ENCODE measurements at regions not wholly inside any gene's neighbourhood (a gene's known extent, or its start where the extent isn't known, plus 50 kb on each side); places are given as distances from the start of the nearest gene placed in this dataset.

- ATAC-seq = no peak
- intact Hi-C loops (cut with DNase I) = no loop called here
- DNase-seq (ENCODE audit: missing footprints) = no peak
Measured at GRCh38 chr6:134698228-134698627, 251.7 kb downstream of the ALDH8A1 start.

GRCh38 chr6:134692008-134692407 lies 257.9 kb downstream of the ALDH8A1 start:
- intact Hi-C loops (cut with DNase I) = loop anchor here (5.0 kb wide), 1 partner anchor 105 kb away; no protein-coding TSS in a partner anchor
- DNase-seq (ENCODE audit: missing footprints) (no peak), ATAC-seq (no peak)

GRCh38 chr6:134691180-134691579 lies 258.7 kb downstream of the ALDH8A1 start:
- intact Hi-C loops (cut with DNase I) = loop anchor here (5.0 kb wide), 1 partner anchor 106 kb away; no protein-coding TSS in a partner anchor
- no peak for ATAC-seq
- DNase-seq (ENCODE audit: missing footprints) = no peak

- intact Hi-C loops (cut with DNase I) = loop anchor here (5.0 kb wide), 1 partner anchor 107 kb away; no protein-coding TSS in a partner anchor
- no peak for ATAC-seq
- no peak for DNase-seq (ENCODE audit: missing footprints)
Measured at GRCh38 chr6:134690048-134690447, 259.9 kb downstream of the ALDH8A1 start.

DNA sequence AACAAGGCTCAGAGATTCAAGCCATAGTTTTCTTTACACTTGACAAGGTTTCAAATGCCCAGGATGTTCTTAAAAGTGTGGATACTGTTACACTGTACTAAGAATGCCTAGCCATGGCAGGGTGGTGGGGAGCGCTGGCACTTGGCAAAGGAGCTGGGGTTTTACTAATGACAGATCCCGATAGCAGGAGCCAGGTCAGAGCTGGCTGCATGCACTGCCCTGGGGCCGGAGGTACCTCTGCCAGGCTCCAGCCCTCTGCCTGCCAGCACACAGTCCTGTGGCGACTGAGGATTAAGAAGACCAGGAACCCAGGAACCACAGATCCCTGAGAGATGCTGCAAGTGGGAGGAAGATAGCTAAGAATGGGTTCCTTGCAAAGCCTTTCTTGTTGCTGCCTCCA lies 260.3 kb downstream of the ALDH8A1 start:
- peak; percentile 93 for ATAC-seq
- peak; percentile 76 for DNase-seq (ENCODE audit: missing footprints)
- intact Hi-C loops (cut with DNase I) = loop anchor here (5.0 kb wide), 1 partner anchor 108 kb away; no protein-coding TSS in a partner anchor

GRCh38 chr6:134689177-134689576 lies 260.7 kb downstream of the ALDH8A1 start:
- intact Hi-C loops (cut with DNase I) = no loop called here
- DNase-seq (ENCODE audit: missing footprints) = no peak

GRCh38 chr6:134686071-134686470 lies 263.8 kb downstream of the ALDH8A1 start:
- ATAC-seq (no peak), DNase-seq (ENCODE audit: missing footprints) (no peak)
- intact Hi-C loops (cut with DNase I) = no loop called here

More at GRCh38 chr6:134689177-134689576, 260.7 kb downstream of the ALDH8A1 start:
- ATAC-seq = peak; percentile 86

- intact Hi-C loops (cut with DNase I) = no loop called here
- DNase-seq (ENCODE audit: missing footprints) (no peak), ATAC-seq (no peak)
Measured at GRCh38 chr6:134684423-134684795, 265.5 kb downstream of the ALDH8A1 start.

- ATAC-seq (no peak), DNase-seq (ENCODE audit: missing footprints) (no peak)
- intact Hi-C loops (cut with DNase I) = no loop called here
Measured at GRCh38 chr6:134683783-134684422, 266.0 kb downstream of the ALDH8A1 start.

GRCh38 chr6:134680433-134680832 lies 269.5 kb downstream of the ALDH8A1 start:
- no peak for DNase-seq (ENCODE audit: missing footprints)
- no peak for ATAC-seq
- intact Hi-C loops (cut with DNase I) = no loop called here

GRCh38 chr6:134680021-134680420 lies 269.9 kb downstream of the ALDH8A1 start:
- intact Hi-C loops (cut with DNase I) = no loop called here
- ATAC-seq = no peak

DNA sequence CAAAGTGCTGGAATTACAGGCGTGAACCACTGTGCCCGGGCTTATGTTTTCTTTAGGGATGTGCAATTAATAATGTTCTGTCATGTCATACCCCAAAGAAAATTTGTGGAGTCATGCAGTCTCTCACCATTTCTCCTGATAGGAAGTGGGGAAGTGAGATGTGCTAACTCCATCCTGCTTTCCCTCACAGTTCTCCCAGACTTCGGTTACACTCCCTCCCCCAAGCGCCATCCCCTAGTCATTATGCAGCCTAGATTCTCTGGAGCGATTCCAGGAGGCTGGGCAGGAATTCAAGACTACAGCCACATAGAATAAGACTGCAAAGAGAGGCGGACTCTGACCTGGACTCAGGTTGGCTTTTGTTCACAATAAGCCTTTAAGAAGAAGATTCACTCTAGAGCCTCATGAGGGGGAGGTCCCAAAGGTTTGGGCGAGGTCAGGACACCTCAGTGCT lies 271.4 kb downstream of the ALDH8A1 start:
- intact Hi-C loops (cut with DNase I) = no loop called here
- no peak for ATAC-seq

More at GRCh38 chr6:134680021-134680420, 269.9 kb downstream of the ALDH8A1 start:
- DNase-seq (ENCODE audit: missing footprints) = no peak

DNA sequence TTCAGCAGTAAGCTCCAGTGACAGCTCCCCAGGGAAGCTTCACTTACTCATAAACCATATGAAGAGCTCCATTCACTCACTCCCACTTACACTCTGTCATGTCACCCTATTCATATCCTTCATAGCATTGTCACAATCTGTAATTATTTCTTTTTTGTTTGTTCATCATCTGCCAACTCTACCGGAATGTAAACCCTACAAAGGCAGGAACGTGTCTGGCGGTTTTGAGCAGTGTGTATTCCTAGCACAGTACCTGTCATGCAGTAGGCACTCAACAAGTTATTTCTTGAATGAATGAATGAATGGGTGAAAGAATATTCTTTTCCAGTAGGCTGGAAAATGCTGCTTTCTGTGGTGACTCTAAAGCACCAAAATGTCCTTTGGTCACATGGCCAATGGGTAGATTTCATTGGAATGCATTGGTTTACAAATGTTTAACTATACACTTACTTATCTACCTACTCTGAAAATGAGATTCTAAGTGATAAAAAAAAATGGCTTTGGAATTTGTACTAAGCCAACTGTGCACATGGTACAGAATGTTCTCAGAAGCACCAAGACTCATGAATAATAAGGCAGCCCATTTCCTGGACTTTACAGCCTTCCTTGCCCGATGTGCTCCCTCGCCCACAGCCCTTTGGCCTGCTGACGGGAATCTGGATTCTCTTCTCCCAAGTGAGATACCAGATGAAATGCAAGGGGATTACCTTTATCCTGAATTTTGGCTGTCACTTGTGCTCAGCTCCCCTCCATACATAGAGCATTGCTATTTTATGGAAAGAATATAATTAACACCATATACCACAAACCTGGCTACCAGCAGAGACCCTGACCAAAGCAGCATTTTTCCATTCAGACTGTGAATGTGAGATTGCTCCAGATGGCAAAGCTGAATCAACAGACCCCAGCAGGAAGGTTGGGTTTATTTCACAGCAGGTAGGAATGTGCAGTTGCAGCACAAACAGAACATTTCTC lies 273.3 kb downstream of the ALDH8A1 start:
- ATAC-seq = no peak
- intact Hi-C loops (cut with DNase I) = no loop called here
- DNase-seq (ENCODE audit: missing footprints) = no peak

More for the DNA sequence above, 271.4 kb downstream of the ALDH8A1 start:
- no peak for DNase-seq (ENCODE audit: missing footprints)

DNA sequence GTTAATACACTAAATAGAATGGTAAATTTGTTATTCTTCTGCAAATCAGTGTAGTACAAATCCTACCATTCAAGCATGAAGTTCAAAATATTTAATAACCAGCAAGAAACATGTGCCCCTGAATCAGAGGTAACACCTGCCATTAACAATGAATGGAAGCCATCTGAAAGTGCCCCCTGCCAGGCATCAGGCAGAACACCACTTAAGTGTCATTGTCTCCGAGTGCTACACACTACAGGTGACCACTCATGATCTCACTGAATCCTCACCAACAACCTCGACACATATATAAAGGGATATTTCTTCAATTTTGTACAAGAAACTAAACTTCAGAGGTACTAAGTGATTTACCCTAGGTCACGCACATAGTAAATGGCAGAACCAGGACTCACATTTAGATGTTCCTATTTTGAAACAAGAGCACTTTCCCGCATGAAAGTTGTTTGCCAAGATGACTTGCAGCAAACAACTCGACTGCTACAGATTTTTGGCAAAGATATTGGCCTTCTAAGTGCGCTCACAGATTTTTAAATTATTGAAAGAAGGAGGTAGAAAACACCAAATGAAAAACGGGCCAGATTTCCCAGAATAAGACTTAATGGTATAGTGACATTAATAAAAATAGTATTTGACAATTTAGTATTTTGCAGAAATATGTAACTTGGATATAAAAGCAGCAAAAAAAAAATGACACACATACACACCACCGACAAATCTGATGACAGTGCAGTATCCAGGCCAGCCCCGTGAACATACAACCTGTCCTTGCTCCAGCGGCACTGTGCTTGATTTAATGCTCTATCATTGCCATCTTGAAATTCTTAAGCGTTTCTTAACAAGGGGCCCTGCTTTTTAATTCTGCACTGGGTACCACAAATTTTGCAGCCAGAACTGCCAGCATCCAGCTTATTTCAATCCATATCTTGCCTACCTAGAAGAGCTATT lies 274.5 kb downstream of the ALDH8A1 start:
- DNase-seq (ENCODE audit: missing footprints) (no peak), ATAC-seq (no peak)
- intact Hi-C loops (cut with DNase I) = no loop called here

GRCh38 chr6:134674562-134674961 lies 275.3 kb downstream of the ALDH8A1 start:
- no peak for DNase-seq (ENCODE audit: missing footprints)
- no peak for ATAC-seq
- intact Hi-C loops (cut with DNase I) = no loop called here

DNA sequence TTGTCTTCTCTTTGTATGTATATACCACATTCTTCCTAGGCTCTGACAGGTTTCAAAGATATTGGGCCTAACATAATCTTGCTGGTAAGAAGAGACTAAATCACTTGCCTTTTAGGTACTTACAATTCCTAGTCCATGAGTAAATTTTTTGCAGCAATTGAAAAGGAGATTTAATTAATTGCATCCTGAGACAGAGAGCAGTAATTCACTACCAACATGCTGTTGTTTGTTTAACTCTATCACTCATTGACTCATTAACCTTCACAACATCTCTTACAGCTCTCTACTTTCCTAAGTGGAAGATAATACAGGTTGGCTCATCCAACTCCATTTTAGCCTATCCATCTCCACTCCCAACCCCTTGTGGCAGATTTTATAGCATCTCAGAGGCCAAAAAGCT lies 280.4 kb downstream of the ALDH8A1 start:
- DNase-seq (ENCODE audit: missing footprints) (no peak), ATAC-seq (no peak)
- intact Hi-C loops (cut with DNase I) = no loop called here

- intact Hi-C loops (cut with DNase I) = no loop called here
- ATAC-seq (no peak), DNase-seq (ENCODE audit: missing footprints) (no peak)
Measured at GRCh38 chr6:134667111-134667510, 282.8 kb downstream of the ALDH8A1 start.

- DNase-seq (ENCODE audit: missing footprints) (no peak), ATAC-seq (no peak)
- intact Hi-C loops (cut with DNase I) = no loop called here
Measured at GRCh38 chr6:134666125-134666524, 283.8 kb downstream of the ALDH8A1 start.
